Neural progenitor cell (in vitro differentiated cells): ENCODE measurements at regions not wholly inside any gene's neighbourhood (a gene's known extent, or its start where the extent isn't known, plus 50 kb on each side); places are given as distances from the start of the nearest gene placed in this dataset.

ENCODE experiments used
- DNase-seq: peaks from one replicate; pipeline ENCODE4 v3.0.0-alpha.2; 2016; ENCODE audit warnings: low spot score
- H2AFZ ChIP-seq: fragments of 200-600 bp; sonication (generic); replicated peaks from 2 replicates; pipeline ENCODE4 v1.6.1; 2016; ENCODE audit warnings: antibody characterized with exemption
- H3F3A ChIP-seq: fragments of 200-600 bp; sonication (generic); 2 replicates; pipeline ENCODE4 v1.6.1; 2016; ENCODE audit warnings: antibody characterized with exemption, low read depth
- H3K27ac ChIP-seq: fragments of 200-600 bp; sonication (generic); 2 replicates; pipeline ENCODE4 v1.5.1; 2016; ENCODE audit warnings: mild to moderate bottlenecking
- H3K27me3 ChIP-seq: fragments of 200-600 bp; sonication (generic); 2 replicates; pipeline ENCODE4 v1.6.1; 2016; ENCODE audit warnings: mild to moderate bottlenecking, moderate library complexity
- H3K36me3 ChIP-seq: fragments of 200-600 bp; sonication (generic); 2 replicates; pipeline ENCODE4 v1.5.1; 2016
- H3K4me1 ChIP-seq: fragments of 200-600 bp; sonication (generic); 2 replicates; pipeline ENCODE4 v1.6.1; 2016; ENCODE audit warnings: mixed run types
- H3K4me2 ChIP-seq: fragments of 200-600 bp; sonication (generic); 2 replicates; pipeline ENCODE4 v1.6.1; 2016
- H3K4me3 ChIP-seq: fragments of 200-600 bp; sonication (generic); 2 replicates; pipeline ENCODE4 v1.5.1; 2016
- H3K79me2 ChIP-seq: fragments of 200-600 bp; sonication (generic); 2 replicates; pipeline ENCODE4 v1.6.1; 2016; ENCODE audit warnings: low read depth
- H3K9ac ChIP-seq: fragments of 200-600 bp; sonication (generic); 2 replicates; pipeline ENCODE4 v1.6.1; 2016
- H3K9me3 ChIP-seq: fragments of 200-600 bp; sonication (generic); 2 replicates; pipeline ENCODE4 v1.5.1; 2016; ENCODE audit warnings: low read depth
- H4K20me1 ChIP-seq: fragments of 200-600 bp; sonication (generic); 2 replicates; pipeline ENCODE4 v1.6.1; 2016; ENCODE audit warnings: low read depth
- H3K27ac Mint-ChIP-seq: 3 replicates; pipeline ENCODE4 v1.8.0; 2021; ENCODE audit warnings: mixed read lengths
- H3K27me3 Mint-ChIP-seq: 2 replicates; pipeline ENCODE4 v1.8.0; 2022; ENCODE audit warnings: low read depth, mild to moderate bottlenecking, inconsistent platforms, moderate library complexity, mixed read lengths; ENCODE audit not compliant: insufficient read depth
- H3K36me3 Mint-ChIP-seq: 3 replicates; pipeline ENCODE4 v1.8.0; 2021; ENCODE audit warnings: mixed read lengths
- H3K4me1 Mint-ChIP-seq: 3 replicates; pipeline ENCODE4 v1.8.0; 2021; ENCODE audit warnings: mixed read lengths
- H3K4me3 Mint-ChIP-seq: 3 replicates; pipeline ENCODE4 v1.8.0; 2021; ENCODE audit warnings: mild to moderate bottlenecking, moderate library complexity, mixed read lengths
- H3K9me3 Mint-ChIP-seq: 3 replicates; pipeline ENCODE4 v1.8.0; 2020; ENCODE audit warnings: mixed read lengths
- CTCF ChIP-seq: fragments of 200-600 bp; sonication (generic); IDR thresholded peaks from 2 replicates; pipeline ENCODE4 v1.5.1; 2017; ENCODE audit warnings: antibody characterized with exemption, mild to moderate bottlenecking
- EZH2 ChIP-seq: fragments of 200-600 bp; sonication (generic); IDR thresholded peaks from 2 replicates; pipeline ENCODE4 v1.6.1; 2017; ENCODE audit warnings: antibody characterized with exemption, mild to moderate bottlenecking, moderate library complexity
- EZH2phosphoT487 ChIP-seq: fragments of 200-600 bp; sonication (generic); IDR thresholded peaks from 2 replicates; pipeline ENCODE4 v1.6.1; 2017; ENCODE audit warnings: antibody characterized with exemption

- H4K20me1 ChIP-seq: no peaks in the 10 kb centered on the region
- no peak overlapping the region for H3K4me2 ChIP-seq
- Mint-ChIP-seq H3K27ac (no peak overlapping the region), H3K27me3 (no peaks in the 10 kb centered on the region), H3K4me1 (no peaks in the 10 kb centered on the region), H3K4me3 (no peak overlapping the region), H3K36me3 (peaks cover 4% of the 10 kb centered on the region), H3K9me3 (peaks cover 23% of the 10 kb centered on the region)
- DNase-seq: no peak
- H3F3A ChIP-seq: no peaks in the 10 kb centered on the region
- TF ChIP-seq CTCF (no peak), EZH2phosphoT487 (no peak), EZH2 (no peak)
- no peak overlapping the region for H3K27ac ChIP-seq
- H3K9me3 ChIP-seq: peaks cover 7% of the 10 kb centered on the region
- H3K79me2 ChIP-seq: no peaks in the 10 kb centered on the region
- no peak overlapping the region for H3K9ac ChIP-seq
- H3K4me3 ChIP-seq: no peak overlapping the region
- H3K27me3 ChIP-seq: no peaks in the 10 kb centered on the region
- H2AFZ ChIP-seq: no peak overlapping the region
- no peaks in the 10 kb centered on the region for H3K36me3 ChIP-seq
- H3K4me1 ChIP-seq: no peaks in the 10 kb centered on the region
Measured at GRCh38 chr4:154064244-154064643, 275.4 kb upstream of the SFRP2 start.

- peak; percentile 56 for DNase-seq
- H3K9me3 ChIP-seq: peaks cover 13% of the 10 kb centered on the region
- Mint-ChIP-seq H3K4me3 (no peak overlapping the region), H3K9me3 (peaks cover 20% of the 10 kb centered on the region), H3K4me1 (peaks cover 3% of the 10 kb centered on the region), H3K36me3 (peaks cover 5% of the 10 kb centered on the region), H3K27me3 (no peaks in the 10 kb centered on the region), H3K27ac (no peak overlapping the region)
- H3K27ac ChIP-seq: no peak overlapping the region
- no peaks in the 10 kb centered on the region for H4K20me1 ChIP-seq
- no peak overlapping the region for H3K4me3 ChIP-seq
- no peak overlapping the region for H3K9ac ChIP-seq
- no peak overlapping the region for H2AFZ ChIP-seq
- H3K79me2 ChIP-seq: no peaks in the 10 kb centered on the region
- no peak overlapping the region for H3K4me2 ChIP-seq
- H3K27me3 ChIP-seq: no peaks in the 10 kb centered on the region
- no peaks in the 10 kb centered on the region for H3F3A ChIP-seq
- TF ChIP-seq EZH2 (no peak), CTCF (peak; percentile 47)
- H3K36me3 ChIP-seq: peaks cover 8% of the 10 kb centered on the region
- H3K4me1 ChIP-seq: no peaks in the 10 kb centered on the region
Measured at GRCh38 chr4:154049457-154050181, 260.7 kb upstream of the SFRP2 start.

GRCh38 chr4:154047733-154048132 lies 258.9 kb upstream of the SFRP2 start:
- H3K36me3 ChIP-seq: no peaks in the 10 kb centered on the region
- H3K27me3 Mint-ChIP-seq: no peaks in the 10 kb centered on the region
- H3K4me3 ChIP-seq: no peak overlapping the region
- H3K4me1 Mint-ChIP-seq: peaks cover 11% of the 10 kb centered on the region
- H3K36me3 Mint-ChIP-seq: no peaks in the 10 kb centered on the region
- H2AFZ ChIP-seq: no peak overlapping the region
- no peaks in the 10 kb centered on the region for H3K27me3 ChIP-seq
- no peak for TF ChIP-seq EZH2phosphoT487
- TF ChIP-seq EZH2: no peak
- no peak for TF ChIP-seq CTCF
- DNase-seq: no peak
- no peak overlapping the region for H3K4me2 ChIP-seq
- H3K9me3 Mint-ChIP-seq: peaks cover 3% of the 10 kb centered on the region
- H3K4me3 Mint-ChIP-seq: no peak overlapping the region
- no peak overlapping the region for H3K9ac ChIP-seq
- H4K20me1 ChIP-seq: no peaks in the 10 kb centered on the region
- no peaks in the 10 kb centered on the region for H3K4me1 ChIP-seq
- H3K27ac Mint-ChIP-seq: no peak overlapping the region
- no peak overlapping the region for H3K27ac ChIP-seq
- peaks cover 3% of the 10 kb centered on the region for H3K9me3 ChIP-seq
- no peaks in the 10 kb centered on the region for H3F3A ChIP-seq
- no peaks in the 10 kb centered on the region for H3K79me2 ChIP-seq
